ELR (cell line): ENCODE measurements at regions not wholly inside any gene's neighbourhood (a gene's known extent, or its start where the extent isn't known, plus 50 kb on each side); places are given as distances from the start of the nearest gene placed in this dataset.
A peak's percentile ranks its signal among the peaks of the same experiment; 100 is the strongest.

Experiments used
- DNase-seq: peaks from one replicate; pipeline ENCODE4 v3.0.0-alpha.2; 2015; ENCODE audit warnings: low read depth

DNA sequence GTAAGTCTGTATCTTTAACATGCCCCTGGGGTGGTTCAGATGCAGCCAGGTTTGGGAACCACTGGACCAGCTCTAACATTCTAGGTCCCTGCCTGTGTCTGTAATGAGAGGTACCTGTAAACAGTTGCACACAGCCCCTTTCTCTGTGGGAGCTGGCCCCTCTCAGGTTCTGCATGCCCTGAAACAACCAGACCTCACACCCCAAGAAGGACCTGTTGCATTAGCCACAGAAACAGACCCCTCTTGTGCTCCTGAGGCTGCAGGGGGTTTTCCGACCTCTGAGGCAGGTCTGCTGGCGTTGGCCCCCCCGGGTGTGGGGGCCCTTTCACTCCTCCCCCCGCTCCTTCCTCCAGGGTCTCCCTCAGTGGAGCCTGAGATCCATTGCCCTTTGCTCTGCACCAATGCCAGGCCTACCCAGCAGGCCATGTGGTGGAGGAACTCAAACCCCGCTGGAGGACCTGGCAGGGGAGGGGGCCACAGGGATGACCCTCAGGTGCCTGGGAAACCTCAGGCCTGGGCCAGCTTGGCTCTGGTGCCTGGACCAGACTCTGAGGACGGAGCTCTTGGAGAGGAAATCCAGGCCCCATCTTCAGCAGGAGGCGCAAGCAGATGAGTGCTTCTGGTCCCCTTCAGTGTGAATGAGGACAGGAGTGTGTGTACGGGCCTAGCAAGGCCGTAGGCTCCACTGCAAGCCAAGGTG lies 61.4 kb upstream of the PJA1 start:
- DNase-seq, result no peak

GRCh38 chrX:69222103-69223090 lies 57.1 kb upstream of the PJA1 start:
- DNase-seq, result peak; percentile 69

- DNase-seq, result no peak
Measured at GRCh38 chrX:69221239-69222102, 56.2 kb upstream of the PJA1 start.

DNA sequence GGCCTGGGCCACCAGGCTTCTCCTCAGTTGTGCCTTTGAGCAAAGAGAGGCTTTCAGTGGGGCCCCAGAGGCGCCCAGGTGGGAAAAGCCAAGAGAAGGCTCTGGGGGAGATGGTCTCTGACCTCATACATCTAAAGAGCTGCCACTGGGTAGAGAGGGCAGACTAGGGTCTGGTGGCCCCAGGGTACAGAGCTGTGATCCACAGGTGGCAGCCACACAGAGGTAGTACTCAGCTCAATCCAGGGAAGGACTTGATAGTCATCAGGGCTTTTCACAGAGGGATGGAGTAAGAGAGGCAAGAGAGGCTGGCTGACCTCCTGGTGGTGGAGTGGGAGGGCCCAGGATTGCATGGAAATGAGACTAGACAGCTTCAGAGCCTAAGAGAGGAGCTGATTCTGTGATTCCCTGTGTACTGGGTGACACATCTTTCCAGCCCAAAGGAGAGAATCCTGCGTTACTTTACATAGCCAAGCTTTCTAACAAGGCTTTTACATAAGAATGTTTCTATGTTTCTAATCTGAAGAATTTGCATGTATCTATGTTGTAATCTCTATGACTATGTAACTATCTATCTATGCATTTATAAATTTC lies 53.2 kb upstream of the PJA1 start:
- DNase-seq, result no peak

DNA sequence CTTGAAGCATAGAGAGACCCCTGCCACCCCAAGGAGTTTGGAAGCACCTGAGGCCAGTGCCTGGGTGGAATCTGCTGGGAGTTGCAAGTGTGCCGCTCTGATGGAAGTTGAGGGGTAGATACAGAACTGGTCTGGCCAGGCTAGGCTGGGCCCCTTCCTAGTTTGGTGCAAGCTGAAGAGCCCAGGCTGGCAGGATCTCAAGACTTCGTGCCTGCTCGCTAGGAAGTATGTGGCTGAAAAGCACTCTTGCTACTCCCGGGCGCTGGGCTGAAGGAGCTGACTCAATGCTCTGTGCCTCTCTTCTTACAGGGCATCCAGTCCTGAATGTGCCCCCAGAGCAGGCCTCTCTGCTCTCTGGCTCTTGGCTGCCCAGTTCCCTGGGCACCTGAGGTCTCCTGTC lies 51.7 kb upstream of the PJA1 start:
- no peak for DNase-seq

DNA sequence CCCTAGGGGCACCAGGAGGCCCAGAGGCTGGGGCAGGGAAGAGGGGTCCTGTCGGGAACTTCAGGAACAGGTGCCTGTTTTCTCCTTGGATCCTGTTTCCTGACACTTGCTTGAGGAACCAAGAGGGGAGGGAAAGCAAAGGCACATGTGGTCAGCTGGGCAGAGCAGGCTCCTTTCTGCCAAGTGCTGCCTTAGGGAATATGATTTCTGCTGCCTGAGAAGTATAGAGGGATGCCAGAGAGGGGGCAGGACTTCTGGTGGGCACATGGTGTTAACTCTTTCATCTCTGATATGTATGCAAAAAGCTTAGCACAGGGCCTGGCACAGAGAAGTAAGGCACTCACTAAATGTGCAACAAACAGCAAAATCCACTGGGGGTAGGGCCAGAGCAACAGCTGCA lies 51.2 kb upstream of the PJA1 start:
- no peak for DNase-seq

GRCh38 chrX:69215161-69215875 lies 50.1 kb upstream of the PJA1 start:
- no peak for DNase-seq
